K562 (cell line): ENCODE measurements at regions not wholly inside any gene's neighbourhood (a gene's known extent, or its start where the extent isn't known, plus 50 kb on each side); places are given as distances from the start of the nearest gene placed in this dataset.

Experiments
- ATAC-seq: fragments of 200-7000 bp; cut with Tn5 transposase; 3 replicates; pipeline ENCODE4 v1.9.1; 2020; ENCODE audit warnings: moderate library complexity
- BruUV-seq: library from RNA; stranded (reverse); fragments of 400-500 nt; replicated peaks from 2 replicates; lab custom pipeline; 2021; lab: Mats Ljungman, UMichigan
- CTCF ChIA-PET: fragments of 300-600 bp; formaldehyde crosslinking; extraction: SDS; loops from one replicate; lab custom pipeline; 2021; ENCODE audit warnings: low intra/inter-chr PET ratio; lab: Yijun Ruan, JAX
- POLR2A ChIA-PET: fragments of 300-600, 350-650 bp; sonication (Branson Sonifier 250); formaldehyde crosslinking; extraction: SDS; loops from one replicate; lab custom pipeline; 2021; ENCODE audit warnings: antibody characterized with exemption, inconsistent platforms; lab: Yijun Ruan, JAX
- DNase-seq, 4 experiments: peaks; one replicate each; pipeline versions ENCODE4 v3.0.0 to v3.0.0-alpha.2; 2011 to 2018; ENCODE audit warnings: low spot score in 3 of 4, mixed read lengths in 3 of 4; ENCODE audit errors: extremely low read depth in 1 of 4
- FAIRE-seq: peaks from 2 replicates; lab custom pipeline; 2011; peaks lifted over from hg19 to GRCh38; lab: Jason Lieb, UNC
- H2AFZ ChIP-seq: 2 replicates; pipeline ENCODE4 v1.6.0; 2011; ENCODE audit warnings: low read depth, low read length, control low read depth, inconsistent platforms
- H3K27ac ChIP-seq: fragments of 200-600 bp; 3 replicates; pipeline ENCODE4 v1.8.0; 2011; ENCODE audit warnings: low read depth, mild to moderate bottlenecking, control low read depth, inconsistent platforms, low read length, moderate library complexity, mixed read lengths; ENCODE audit errors: extremely low read depth
- H3K27me3 ChIP-seq, 2 experiments: fragments of 300-600 bp in 1 of 2; 2 replicates in 1 of 2; 3 replicates in 1 of 2; pipeline versions ENCODE4 v1.6.0 to v1.8.0; 2011; ENCODE audit warnings: inconsistent platforms in 2 of 2, low read length in 2 of 2, mild to moderate bottlenecking in 1 of 2, mixed read lengths in 1 of 2, moderate library complexity in 1 of 2; ENCODE audit not compliant: control insufficient read depth in 2 of 2, insufficient read depth in 2 of 2
- H3K36me3 ChIP-seq: fragments of 300-600 bp; 3 replicates; pipeline ENCODE4 v1.8.0; 2011; ENCODE audit warnings: mild to moderate bottlenecking, low read length, inconsistent platforms; ENCODE audit not compliant: control insufficient read depth, insufficient read depth
- H3K4me1 ChIP-seq, 2 experiments: fragments of 200-600 bp in 1 of 2; replicated peaks in 1 of 2; 2 replicates in 1 of 2; 3 replicates in 1 of 2; pipeline versions ENCODE4 v1.5.1 to v1.8.0; 2011; ENCODE audit warnings: inconsistent platforms in 2 of 2, low read length in 2 of 2, mild to moderate bottlenecking in 1 of 2, mixed read lengths in 1 of 2, moderate library complexity in 1 of 2; ENCODE audit not compliant: control insufficient read depth in 2 of 2, insufficient read depth in 2 of 2
- H3K4me2 ChIP-seq: 2 replicates; pipeline ENCODE4 v1.6.1; 2011; ENCODE audit warnings: low read length, control low read depth, inconsistent platforms, mixed read lengths; ENCODE audit not compliant: insufficient read depth
- H3K4me3 ChIP-seq: fragments of 200-600 bp; sonication (generic), shearing (Covaris generic); 2 replicates; pipeline ENCODE4 v1.5.1; 2016; ENCODE audit warnings: control low read depth, inconsistent platforms
- H3K79me2 ChIP-seq: fragments of 200-600 bp; 3 replicates; pipeline ENCODE4 v1.8.0; 2011; ENCODE audit warnings: low read length, inconsistent platforms; ENCODE audit not compliant: control insufficient read depth, insufficient read depth
- H3K9ac ChIP-seq, 2 experiments: 2 replicates each; pipeline versions ENCODE4 v1.6.0 to v1.6.1; 2011; ENCODE audit warnings: low read depth in 2 of 2, low read length in 2 of 2, control low read depth in 1 of 2, inconsistent platforms in 1 of 2, mild to moderate bottlenecking in 1 of 2, mixed read lengths in 1 of 2; ENCODE audit not compliant: insufficient read depth in 1 of 2
- H3K9me1 ChIP-seq: one replicate; pipeline ENCODE4 v1.6.0; 2011; ENCODE audit warnings: inconsistent platforms, mild to moderate bottlenecking, low read length, moderate library complexity; ENCODE audit not compliant: control insufficient read depth, insufficient read depth
- H3K9me3 ChIP-seq: replicated peaks from 2 replicates; pipeline ENCODE4 v1.5.1; 2011; ENCODE audit warnings: low read depth, low read length, inconsistent platforms; ENCODE audit not compliant: control insufficient read depth, insufficient read depth
- H4K20me1 ChIP-seq: replicated peaks from 2 replicates; pipeline ENCODE4 v1.6.1; 2011; ENCODE audit warnings: low read length, inconsistent platforms, mixed read lengths; ENCODE audit not compliant: control insufficient read depth, insufficient read depth
- BACH1 ChIP-seq: fragments of 200-800 bp; sonication (Bioruptor generic); IDR thresholded peaks from 2 replicates; pipeline ENCODE4 v1.6.1; 2016; ENCODE audit warnings: missing genetic modification characterization, missing compliant biosample characterization
- FOXJ3 ChIP-seq: sonication (generic); formaldehyde crosslinking; IDR thresholded peaks from 2 replicates; pipeline ENCODE4 v1.4.0; 2020; ENCODE audit warnings: mild to moderate bottlenecking, missing genetic modification reagents
- L3MBTL2 ChIP-seq: fragments of 450-650 bp; IDR thresholded peaks from 2 replicates; pipeline ENCODE4 v1.6.1; 2016; ENCODE audit warnings: mild to moderate bottlenecking, moderate library complexity
- RUNX1 ChIP-seq: sonication (generic); IDR thresholded peaks from 2 replicates; pipeline ENCODE4 v1.6.1; 2016; ENCODE audit warnings: antibody characterized with exemption, low read depth
- SMAD3 ChIP-seq: fragments of 450-650 bp; formaldehyde crosslinking; conservative IDR thresholded peaks from 2 replicates; pipeline ENCODE4 v1.4.0; 2020; ENCODE audit warnings: mild to moderate bottlenecking
- SNIP1 ChIP-seq: fragments of 450-650 bp; IDR thresholded peaks from 2 replicates; pipeline ENCODE4 v1.7.1; 2017; ENCODE audit warnings: low read depth, mild to moderate bottlenecking
- TAF9B ChIP-seq: fragments of 450-650 bp; IDR thresholded peaks from 2 replicates; pipeline ENCODE4 v1.6.1; 2018; ENCODE audit warnings: mild to moderate bottlenecking; ENCODE audit not compliant: partially characterized antibody
- TBP ChIP-seq: optimal IDR thresholded peaks from 2 replicates; pipeline ENCODE3; 2011; ENCODE audit warnings: low read depth, low read length, improper control_type of control experiment
- TFE3 ChIP-seq: fragments of 450-650 bp; formaldehyde crosslinking; IDR thresholded peaks from 2 replicates; pipeline ENCODE4 v1.4.0; 2020; ENCODE audit warnings: mild to moderate bottlenecking, mixed read lengths
- TSC22D4 ChIP-seq: fragments of 450-650 bp; IDR thresholded peaks from 2 replicates; pipeline ENCODE4 v1.6.1; 2016; ENCODE audit warnings: missing genetic modification characterization, missing biosample characterization, control low read depth
- WGBS: fragments of 100-300 bp; shearing (Covaris generic); methylation state at CpG from one replicate; pipeline ENCODE4 v1.1.6; 2016; ENCODE audit warnings: low coverage, mixed read lengths; ENCODE audit not compliant: insufficient coverage; ENCODE audit errors: missing lambda C conversion rate; 5-methylcytosine and 5-hydroxymethylcytosine counted together
- in situ Hi-C: fragments of 300-500 bp; cut with MboI; formaldehyde crosslinking; loops from 4 replicates; pipeline ENCODE4 v1.15.0; 2018; ENCODE audit warnings: inconsistent platforms, mixed read lengths
- intact Hi-C: fragments of 100-400 bp; cut with micrococcal nuclease; formaldehyde crosslinking; loops from 2 replicates; pipeline ENCODE4 v1.14.2; 2022
- TF ChIP-seq, protein P1 (sequence below): sonication (generic); formaldehyde crosslinking; IDR thresholded peaks from 2 replicates; pipeline ENCODE4 v1.4.0; 2020; ENCODE audit warnings: mild to moderate bottlenecking, missing genetic modification reagents
- TF ChIP-seq, protein P2 (sequence below): fragments of 250-450 bp; sonication (Bioruptor Pico); IDR thresholded peaks from 2 replicates; pipeline ENCODE4 v1.8.0; 2022; ENCODE audit warnings: moderate library complexity, mild to moderate bottlenecking, inconsistent platforms

- H3K36me3 ChIP-seq: no peaks in the 10 kb centered on the region
- no peak overlapping the region for H3K4me3 ChIP-seq
- no peak overlapping the region for H3K4me2 ChIP-seq
- ATAC-seq: no peak
- no peak overlapping the region for H3K27ac ChIP-seq
- no peaks in the 10 kb centered on the region for H3K27me3 ChIP-seq
- BruUV-seq: no TSS peak
- H2AFZ ChIP-seq: no peak overlapping the region
- WGBS: 1% methylated on average over 11 of the region's 11 CpGs
- no peaks in the 10 kb centered on the region for H4K20me1 ChIP-seq
- no peak for FAIRE-seq
- in situ Hi-C loops (no loop called here), intact Hi-C loops (no loop called here)
- POLR2A ChIA-PET: no interaction called here
- H3K9me1 ChIP-seq: no peaks in the 10 kb centered on the region
- H3K4me1 ChIP-seq: no peaks in the 10 kb centered on the region
- no peaks in the 10 kb centered on the region; the same call in 1 of the 2 replicates for H3K9me3 ChIP-seq
- CTCF ChIA-PET: no interaction called here
- no peak for DNase-seq
- no peaks in the 10 kb centered on the region for H3K79me2 ChIP-seq
- H3K9ac ChIP-seq: no peak overlapping the region
- TF ChIP-seq L3MBTL2 (no peak), TBP (no peak), FOXJ3 (CRISPR knock-in tag) (no peak), TAF9B (no peak), RUNX1 (no peak), SNIP1 (no peak), SMAD3 (CRISPR knock-in tag) (no peak), TSC22D4 (no peak), BACH1 (tag) (no peak), TFE3 (CRISPR knock-in tag) (no peak)
- TF ChIP-seq, protein P1, sequence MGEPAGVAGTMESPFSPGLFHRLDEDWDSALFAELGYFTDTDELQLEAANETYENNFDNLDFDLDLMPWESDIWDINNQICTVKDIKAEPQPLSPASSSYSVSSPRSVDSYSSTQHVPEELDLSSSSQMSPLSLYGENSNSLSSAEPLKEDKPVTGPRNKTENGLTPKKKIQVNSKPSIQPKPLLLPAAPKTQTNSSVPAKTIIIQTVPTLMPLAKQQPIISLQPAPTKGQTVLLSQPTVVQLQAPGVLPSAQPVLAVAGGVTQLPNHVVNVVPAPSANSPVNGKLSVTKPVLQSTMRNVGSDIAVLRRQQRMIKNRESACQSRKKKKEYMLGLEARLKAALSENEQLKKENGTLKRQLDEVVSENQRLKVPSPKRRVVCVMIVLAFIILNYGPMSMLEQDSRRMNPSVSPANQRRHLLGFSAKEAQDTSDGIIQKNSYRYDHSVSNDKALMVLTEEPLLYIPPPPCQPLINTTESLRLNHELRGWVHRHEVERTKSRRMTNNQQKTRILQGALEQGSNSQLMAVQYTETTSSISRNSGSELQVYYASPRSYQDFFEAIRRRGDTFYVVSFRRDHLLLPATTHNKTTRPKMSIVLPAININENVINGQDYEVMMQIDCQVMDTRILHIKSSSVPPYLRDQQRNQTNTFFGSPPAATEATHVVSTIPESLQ (CRISPR knock-in tag): no peak
- TF ChIP-seq, protein P2, sequence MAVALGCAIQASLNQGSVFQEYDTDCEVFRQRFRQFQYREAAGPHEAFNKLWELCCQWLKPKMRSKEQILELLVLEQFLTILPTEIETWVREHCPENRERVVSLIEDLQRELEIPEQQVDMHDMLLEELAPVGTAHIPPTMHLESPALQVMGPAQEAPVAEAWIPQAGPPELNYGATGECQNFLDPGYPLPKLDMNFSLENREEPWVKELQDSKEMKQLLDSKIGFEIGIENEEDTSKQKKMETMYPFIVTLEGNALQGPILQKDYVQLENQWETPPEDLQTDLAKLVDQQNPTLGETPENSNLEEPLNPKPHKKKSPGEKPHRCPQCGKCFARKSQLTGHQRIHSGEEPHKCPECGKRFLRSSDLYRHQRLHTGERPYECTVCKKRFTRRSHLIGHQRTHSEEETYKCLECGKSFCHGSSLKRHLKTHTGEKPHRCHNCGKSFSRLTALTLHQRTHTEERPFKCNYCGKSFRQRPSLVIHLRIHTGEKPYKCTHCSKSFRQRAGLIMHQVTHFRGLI: no peak
Observed at GRCh38 chr3:34635352-34635850, 837.0 kb downstream of the PDCD6IP start.
